ENCODE measurements at regions not wholly inside any gene's neighbourhood (a gene's known extent, or its start where the extent isn't known, plus 50 kb on each side); places are given as distances from the start of the nearest gene placed in this dataset.
"Not testable (repeated sequence)": the region's sequence is repeated elsewhere in the genome, so short reads cannot be mapped to it uniquely, and the experiment has no call there.

DNA sequence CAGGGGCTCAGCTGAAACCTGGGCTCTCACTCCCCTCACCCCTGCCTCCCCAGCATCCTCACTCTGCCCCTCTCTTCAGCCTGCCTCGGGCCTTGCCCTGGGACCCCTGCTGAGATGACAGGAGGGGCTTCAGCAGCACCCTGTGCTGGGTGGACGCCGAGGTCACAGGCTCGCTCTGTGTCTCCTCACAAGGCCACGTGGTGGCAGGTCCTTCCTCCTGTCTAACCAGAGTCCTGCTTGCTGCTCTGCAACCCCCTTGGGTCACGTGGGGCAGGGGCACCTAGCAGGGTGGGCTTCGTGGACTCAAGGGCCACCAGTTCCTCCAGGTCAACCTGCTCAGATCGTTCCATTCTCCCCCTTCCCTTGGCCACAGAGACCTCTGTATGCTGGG is 90.4 kb downstream of the TMEM121 start:
- TF ChIP-seq, protein P1, sequence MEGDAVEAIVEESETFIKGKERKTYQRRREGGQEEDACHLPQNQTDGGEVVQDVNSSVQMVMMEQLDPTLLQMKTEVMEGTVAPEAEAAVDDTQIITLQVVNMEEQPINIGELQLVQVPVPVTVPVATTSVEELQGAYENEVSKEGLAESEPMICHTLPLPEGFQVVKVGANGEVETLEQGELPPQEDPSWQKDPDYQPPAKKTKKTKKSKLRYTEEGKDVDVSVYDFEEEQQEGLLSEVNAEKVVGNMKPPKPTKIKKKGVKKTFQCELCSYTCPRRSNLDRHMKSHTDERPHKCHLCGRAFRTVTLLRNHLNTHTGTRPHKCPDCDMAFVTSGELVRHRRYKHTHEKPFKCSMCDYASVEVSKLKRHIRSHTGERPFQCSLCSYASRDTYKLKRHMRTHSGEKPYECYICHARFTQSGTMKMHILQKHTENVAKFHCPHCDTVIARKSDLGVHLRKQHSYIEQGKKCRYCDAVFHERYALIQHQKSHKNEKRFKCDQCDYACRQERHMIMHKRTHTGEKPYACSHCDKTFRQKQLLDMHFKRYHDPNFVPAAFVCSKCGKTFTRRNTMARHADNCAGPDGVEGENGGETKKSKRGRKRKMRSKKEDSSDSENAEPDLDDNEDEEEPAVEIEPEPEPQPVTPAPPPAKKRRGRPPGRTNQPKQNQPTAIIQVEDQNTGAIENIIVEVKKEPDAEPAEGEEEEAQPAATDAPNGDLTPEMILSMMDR (conservative IDR thresholded peaks at IDR 0.05; ENCODE audit: low read depth, low read length), result no peak
- no peak for DNase-seq (ENCODE audit: low read depth)

DNA sequence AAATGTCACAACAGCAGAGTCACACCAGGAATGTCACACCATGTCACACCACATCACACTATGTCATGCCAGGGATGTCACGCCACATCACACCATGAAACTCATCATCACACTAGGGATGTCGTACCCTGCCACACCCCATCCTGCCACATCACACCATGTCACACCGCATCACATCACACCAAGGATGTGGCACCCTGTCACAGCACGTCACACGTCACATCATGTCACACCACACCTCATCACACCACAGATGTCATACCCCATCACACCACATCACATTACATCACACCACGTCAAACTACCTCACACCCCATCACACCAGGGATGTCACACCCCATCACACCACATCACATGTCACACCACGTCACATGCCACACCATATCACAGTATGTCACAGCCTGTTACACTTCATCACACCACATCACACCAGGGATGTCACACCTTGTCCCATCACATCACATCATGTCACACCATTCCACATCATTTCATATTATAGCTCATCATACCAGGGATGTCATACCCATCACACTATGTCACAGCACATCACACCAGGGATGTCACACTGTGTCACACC is 90.9 kb downstream of the TMEM121 start:
- H3K4me3 ChIP-seq (ENCODE audit: low read depth, low read length), result no peak overlapping the region
- TF ChIP-seq, protein P1 (conservative IDR thresholded peaks at IDR 0.05; ENCODE audit: low read depth, low read length), result no peak
- no peak for DNase-seq (ENCODE audit: low read depth)

More for the DNA sequence above, 90.4 kb downstream of the TMEM121 start:
- no peak overlapping the region for H3K4me3 ChIP-seq (ENCODE audit: low read depth, low read length)

DNA sequence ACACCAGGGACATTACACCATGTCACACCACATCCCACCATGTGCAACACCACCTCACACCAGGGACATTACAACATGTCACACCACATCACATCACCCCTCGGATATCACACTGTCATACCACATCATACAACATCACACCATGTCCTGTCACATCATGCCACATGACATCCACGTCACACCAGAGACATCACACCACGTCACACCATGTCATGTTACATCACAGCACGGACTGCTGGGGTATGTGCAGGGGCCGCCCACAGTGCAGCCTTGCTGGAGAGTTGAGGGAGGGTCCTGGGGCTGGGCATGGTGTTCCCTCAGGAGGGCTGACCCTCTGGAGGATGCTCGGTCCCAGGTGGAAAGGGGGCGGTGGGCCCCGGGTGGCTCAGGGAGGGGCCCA is 91.4 kb downstream of the TMEM121 start:
- DNase-seq (ENCODE audit: low read depth); H3K4me3 ChIP-seq (ENCODE audit: low read depth, low read length): not testable (repeated sequence)

DNA sequence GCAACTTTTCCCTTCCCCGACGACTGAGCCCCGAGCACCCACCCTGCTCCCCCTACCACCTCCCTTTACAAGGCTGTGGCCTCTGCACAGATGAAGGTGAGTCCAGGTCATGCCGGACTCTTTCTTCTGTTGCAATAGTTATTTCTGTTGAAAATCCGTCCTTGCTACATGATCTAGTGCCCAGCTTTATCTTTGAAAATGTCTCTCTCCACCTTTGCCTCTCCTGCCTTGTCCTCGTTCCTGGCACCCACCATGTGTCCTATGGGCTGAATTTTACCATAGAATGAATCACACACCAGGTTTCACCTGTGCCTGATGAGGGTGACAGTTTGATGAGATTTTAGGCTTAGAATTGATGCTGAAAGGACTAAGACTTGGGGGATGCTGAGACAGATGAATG is 92.9 kb downstream of the TMEM121 start:
- not testable (repeated sequence) for DNase-seq (ENCODE audit: low read depth); H3K4me3 ChIP-seq (ENCODE audit: low read depth, low read length)

DNA sequence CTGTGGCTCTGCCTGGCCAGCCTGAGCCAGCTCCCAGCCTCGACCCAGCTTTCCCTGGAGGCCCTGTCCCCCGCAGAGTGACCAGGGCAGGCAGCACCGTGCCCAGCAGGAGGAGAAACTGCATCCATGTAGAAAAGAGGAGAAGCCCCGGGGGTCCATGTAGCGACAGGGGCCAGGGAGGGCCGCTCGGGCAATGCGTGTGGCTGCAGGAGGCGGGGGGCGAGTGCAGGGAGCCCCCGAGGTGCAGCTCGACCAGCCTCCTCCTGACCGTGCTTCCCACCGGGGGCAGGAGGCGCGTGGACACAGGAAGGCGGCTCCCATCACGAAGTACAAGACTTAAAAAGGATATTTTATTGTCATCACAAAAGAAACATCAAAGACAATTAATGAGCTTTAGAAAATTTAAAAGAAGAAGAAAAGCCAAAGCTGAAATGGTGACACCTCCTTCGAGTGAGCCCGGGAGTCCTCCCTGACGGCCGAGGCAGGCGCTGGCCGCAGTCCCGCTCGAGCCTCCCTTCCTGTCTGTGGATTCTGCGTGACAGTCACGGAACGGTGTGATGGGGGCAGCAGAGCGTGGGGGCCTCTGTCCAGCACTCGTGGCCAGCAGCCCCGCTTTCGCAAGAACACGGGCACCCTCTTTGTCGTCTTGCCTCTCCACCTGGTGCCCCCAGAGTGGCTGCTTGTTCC is 93.9 kb downstream of the TMEM121 start:
- not testable (repeated sequence) for DNase-seq (ENCODE audit: low read depth); H3K4me3 ChIP-seq (ENCODE audit: low read depth, low read length)

DNA sequence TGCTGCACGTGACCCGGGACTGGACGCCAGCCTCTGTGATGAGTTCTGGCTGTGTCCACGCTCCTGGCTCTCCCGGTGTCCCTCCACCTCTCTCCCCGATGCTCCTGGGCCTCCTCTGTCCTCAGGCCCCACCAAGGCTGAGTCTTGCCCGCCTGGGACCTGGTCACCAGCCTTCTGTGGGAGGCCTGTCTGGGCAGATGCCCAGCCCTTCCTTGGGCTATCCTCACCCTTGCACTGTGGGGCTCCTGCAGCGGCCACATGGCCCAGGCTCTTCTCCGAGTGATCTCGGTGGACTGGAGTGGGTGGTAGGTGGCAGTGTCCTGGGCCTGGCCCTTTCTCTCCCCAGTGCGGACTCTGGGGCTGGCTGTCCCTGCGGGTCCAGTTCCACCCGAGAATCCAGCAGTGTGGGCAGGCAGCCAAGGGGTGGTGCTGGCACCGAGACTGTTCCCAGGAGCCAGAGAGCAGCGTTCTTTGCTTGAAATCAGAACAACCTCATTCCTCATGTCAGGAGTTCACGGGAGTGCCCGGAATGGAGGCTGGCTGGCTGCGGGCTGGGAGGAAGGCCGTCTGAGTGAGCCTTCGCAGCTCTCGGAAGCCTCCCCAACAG is 94.6 kb downstream of the TMEM121 start:
- not testable (repeated sequence) for DNase-seq (ENCODE audit: low read depth); H3K4me3 ChIP-seq (ENCODE audit: low read depth, low read length)

DNA sequence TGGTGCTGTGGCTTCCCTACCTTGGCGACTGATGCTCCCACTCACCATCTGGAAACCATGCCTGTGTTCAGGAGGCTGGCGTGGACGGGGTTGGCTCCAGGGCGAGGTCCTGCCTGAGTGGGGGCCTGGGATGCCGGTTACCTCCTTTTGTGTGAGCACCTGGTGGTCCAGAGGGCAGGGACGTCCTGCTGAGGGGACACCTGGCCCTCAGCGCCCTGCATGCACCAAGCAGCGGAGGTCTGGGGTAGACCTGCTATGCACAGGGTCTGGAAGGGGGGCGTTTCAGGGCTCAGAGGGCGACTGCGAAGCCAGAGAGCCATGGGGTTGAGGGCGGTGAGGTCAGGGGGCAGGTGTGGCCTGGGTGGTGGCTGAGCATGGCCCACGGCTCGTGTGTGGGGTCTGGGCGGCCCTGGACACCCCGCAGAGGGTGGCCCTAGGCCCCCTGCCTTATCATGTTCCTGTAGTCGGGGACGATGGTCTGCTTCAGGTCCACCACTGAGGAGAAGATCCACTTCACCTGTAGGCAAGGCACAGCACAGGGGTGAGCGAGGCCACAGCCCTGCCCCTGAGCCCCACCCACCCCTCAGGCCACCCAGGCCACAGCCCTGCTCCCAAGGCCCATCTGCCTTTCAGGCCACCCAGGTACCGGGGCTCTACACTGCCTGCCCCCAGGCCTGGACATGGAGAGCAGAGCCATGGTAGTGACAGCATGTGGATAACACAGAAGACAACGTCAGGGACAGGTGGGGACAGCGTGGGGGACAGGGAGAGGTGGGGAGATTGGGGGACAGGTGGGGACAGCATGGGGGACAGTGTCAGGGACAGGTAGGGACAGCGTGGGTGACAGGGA is 95.3 kb downstream of the TMEM121 start:
- DNase-seq (ENCODE audit: low read depth); H3K4me3 ChIP-seq (ENCODE audit: low read depth, low read length): not testable (repeated sequence)

DNA sequence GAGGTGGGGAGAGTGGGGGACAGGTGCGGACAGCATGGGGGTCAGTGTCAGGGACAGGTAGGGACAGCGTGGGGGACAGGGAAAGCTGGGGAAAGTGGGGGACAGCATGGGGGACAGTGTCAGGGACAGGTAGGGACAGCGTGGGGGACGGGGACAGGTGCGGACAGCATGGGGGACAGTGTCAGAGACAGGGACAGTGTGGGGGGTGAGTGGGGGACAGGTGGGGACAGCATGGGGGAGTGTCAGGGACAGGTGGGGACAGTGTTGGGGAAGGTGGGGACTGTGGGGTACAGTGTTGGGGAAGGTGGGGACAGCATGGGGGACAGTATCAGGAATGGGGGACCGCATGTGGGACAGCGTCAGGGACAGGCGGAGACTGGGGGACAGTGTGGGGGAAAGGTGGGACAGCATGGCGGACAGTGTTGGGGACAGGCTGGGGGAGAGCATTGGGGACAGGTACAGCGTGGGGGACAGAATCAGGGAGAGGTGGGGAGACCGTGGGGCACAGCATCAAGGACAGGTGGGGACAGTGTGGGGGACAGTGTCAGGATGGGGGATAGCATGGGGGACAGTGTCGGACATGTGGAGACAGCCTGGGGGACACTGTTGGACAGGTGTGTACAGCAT is 96.1 kb downstream of the TMEM121 start:
- no peak overlapping the region for H3K4me3 ChIP-seq (ENCODE audit: low read depth, low read length)
- DNase-seq (ENCODE audit: low read depth), result no peak

DNA sequence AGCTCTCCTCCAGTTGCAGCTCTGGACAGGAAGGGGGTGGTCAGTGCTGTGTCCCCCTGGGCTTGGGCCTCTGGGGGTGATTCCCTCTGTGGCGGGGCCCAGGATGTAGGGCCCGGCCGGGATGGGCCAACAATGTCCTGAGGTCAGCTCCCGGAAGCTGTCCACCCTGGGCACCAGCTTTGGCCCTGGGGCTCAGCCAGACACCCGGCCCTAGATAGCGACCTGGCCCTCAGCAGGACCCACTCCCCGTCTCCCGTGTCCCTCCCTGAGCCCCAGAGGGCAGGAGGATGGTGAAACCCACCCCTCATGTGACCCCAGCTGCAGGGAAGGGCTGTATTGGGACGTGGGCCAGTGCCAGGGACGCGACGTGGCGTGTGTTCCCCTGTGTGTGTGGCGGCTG is 96.8 kb downstream of the TMEM121 start:
- not testable (repeated sequence) for H3K4me3 ChIP-seq (ENCODE audit: low read depth, low read length); DNase-seq (ENCODE audit: low read depth)

More for the DNA sequence above, 96.1 kb downstream of the TMEM121 start:
- TF ChIP-seq, protein P1 (conservative IDR thresholded peaks at IDR 0.05; ENCODE audit: low read depth, low read length), result no peak

DNA sequence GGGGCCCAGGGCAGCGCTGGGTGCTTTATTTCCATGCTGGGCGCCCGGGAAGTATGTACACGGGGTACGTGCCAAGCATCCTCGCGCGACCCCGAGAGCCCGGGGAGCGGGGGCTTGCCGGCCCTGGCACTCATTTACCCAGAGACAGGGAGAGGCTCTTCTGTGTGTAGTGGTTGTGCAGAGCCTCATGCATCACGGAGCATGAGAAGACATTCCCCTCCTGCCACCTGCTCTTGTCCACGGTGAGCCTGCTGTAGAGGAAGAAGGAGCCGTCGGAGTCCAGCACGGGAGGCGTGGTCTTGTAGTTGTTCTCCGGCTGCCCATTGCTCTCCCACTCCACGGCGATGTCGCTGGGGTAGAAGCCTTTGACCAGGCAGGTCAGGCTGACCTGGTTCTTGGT is 98.0 kb downstream of the TMEM121 start:
- not testable (repeated sequence) for DNase-seq (ENCODE audit: low read depth); H3K4me3 ChIP-seq (ENCODE audit: low read depth, low read length)

DNA sequence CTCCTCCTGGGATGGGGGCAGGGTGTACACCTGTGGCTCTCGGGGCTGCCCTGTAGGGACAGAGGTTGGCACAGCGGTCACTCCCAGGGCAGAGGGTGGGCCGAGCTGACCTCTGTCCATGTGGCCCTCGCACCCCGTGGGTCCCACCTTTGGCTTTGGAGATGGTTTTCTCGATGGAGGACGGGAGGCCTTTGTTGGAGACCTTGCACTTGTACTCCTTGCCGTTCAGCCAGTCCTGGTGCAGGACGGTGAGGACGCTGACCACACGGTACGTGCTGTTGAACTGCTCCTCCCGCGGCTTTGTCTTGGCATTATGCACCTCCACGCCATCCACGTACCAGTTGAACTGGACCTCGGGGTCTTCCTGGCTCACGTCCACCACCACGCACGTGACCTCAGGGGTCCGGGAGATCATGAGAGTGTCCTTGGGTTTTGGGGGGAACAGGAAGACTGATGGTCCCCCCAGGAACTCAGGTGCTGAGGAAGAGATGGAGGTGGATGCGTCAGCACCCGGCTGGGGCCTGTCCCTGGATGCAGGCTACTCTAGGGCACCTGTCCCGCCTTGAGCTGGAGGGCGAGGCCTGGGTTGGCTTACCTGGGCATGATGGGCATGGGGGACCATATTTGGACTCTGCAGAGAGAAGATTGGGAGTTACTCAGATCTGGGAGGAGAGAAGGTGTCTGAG is 98.5 kb downstream of the TMEM121 start:
- H3K4me3 ChIP-seq (ENCODE audit: low read depth, low read length); DNase-seq (ENCODE audit: low read depth): not testable (repeated sequence)

DNA sequence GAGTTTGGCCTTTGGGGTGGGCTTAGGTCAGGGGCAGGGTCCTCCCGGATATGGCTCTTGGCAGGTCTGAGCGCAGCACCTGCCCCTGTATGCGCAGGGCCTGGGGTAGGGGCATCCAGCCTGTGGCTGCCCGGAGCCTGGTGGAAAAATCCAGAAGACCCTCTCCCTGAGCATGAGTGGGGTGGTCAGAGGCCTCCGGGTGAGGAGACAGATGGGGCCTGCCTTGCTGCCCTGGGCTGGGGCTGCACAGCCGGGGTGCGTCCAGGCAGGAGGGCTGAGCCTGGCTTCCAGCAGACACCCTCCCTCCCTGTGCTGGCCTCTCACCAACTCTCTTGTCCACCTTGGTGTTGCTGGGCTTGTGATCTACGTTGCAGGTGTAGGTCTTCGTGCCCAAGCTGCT is 99.1 kb downstream of the TMEM121 start:
- not testable (repeated sequence) for DNase-seq (ENCODE audit: low read depth); H3K4me3 ChIP-seq (ENCODE audit: low read depth, low read length)

DNA sequence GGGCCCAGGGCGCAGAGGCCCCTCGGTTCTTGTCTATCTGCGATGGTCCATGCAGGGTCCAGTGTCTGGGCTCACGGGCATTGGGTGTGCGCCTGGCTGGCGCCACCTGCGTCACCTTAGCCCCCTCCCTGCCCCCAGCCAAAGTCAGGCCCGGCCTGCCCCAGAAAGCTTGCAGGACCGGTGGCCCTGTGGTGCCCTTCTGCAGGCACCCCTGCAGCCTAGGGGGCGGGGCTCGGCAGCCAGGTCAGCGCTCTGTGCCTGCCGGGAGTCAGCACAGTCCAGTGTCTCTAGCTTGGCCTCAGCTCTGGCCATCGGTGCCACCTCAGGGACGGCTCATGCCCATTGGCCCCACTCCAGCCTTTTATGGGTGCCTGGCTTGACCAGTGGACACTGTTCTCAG is 99.7 kb downstream of the TMEM121 start:
- H3K4me3 ChIP-seq (ENCODE audit: low read depth, low read length); DNase-seq (ENCODE audit: low read depth): not testable (repeated sequence)

DNA sequence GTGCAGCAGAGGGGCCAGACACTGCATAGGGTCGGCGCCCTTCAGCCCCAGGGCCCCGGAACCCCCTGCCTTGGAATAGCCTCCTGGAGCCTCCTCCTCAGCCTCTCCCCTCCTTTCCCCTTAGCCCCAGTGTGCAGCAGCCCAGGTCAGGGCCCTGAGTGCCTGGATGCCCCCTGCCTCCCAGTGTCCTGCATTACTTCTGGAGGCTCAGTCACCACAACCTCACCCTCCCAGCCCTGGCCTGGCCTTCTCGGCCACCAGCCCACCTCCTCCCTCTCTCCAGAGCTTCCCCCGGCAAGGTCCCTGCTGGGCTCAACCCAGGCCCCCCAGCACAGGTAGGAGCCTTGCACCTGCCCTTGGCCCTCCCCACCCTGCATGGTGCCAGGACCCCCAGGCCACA is 100.3 kb downstream of the TMEM121 start:
- DNase-seq (ENCODE audit: low read depth); H3K4me3 ChIP-seq (ENCODE audit: low read depth, low read length): not testable (repeated sequence)
